ENCODE measurements at regions not wholly inside any gene's neighbourhood (a gene's known extent, or its start where the extent isn't known, plus 50 kb on each side); places are given as distances from the start of the nearest gene placed in this dataset.
A peak's percentile ranks its signal among the peaks of the same experiment; 100 is the strongest.

DNA sequence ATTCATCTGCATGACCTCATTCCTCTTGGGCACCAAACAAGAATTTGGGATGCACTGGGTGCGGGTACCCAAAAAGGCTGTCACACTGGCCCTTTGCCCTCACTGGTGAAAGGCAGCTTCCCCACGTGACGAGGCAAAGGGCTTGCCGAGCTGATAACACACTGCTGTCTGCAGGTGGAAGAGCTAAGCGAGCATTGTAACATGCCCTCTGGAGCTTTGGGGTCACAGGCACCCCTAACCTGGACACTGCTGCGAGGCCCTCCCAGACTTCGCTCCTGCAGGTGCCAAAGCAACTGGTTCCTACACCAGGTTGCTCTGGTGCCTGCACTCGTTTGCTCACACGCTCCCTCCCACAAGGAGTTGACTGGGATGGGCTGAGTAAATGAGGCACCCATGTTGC, 1595.7 kb downstream of the HACE1 start:
- no peak overlapping the region for H3K4me3 ChIP-seq (ENCODE audit: low read length)
- no peak overlapping the region for H2AFZ ChIP-seq (ENCODE audit: low read length)
- BruUV-seq (replicated peaks), result no TSS peak
- H3K79me2 ChIP-seq (ENCODE audit: low read length), result no peaks in the 10 kb centered on the region
- no peaks in the 10 kb centered on the region for H3K9me2 ChIP-seq (replicated peaks; ENCODE audit: low read length)
- no peaks in the 10 kb centered on the region for H4K20me1 ChIP-seq (ENCODE audit: low read length)
- H3K9ac ChIP-seq (ENCODE audit: low read length), result no peak overlapping the region
- no peak overlapping the region for H3K4me2 ChIP-seq (ENCODE audit: low read length)
- POLR2A ChIA-PET (ENCODE audit: unreplicated experiment), result no interaction called here
- no peaks in the 10 kb centered on the region for H3K4me1 ChIP-seq (ENCODE audit: insufficient read depth, low read length)
- no peaks in the 10 kb centered on the region for H3K9me3 ChIP-seq (ENCODE audit: low read length)
- TF ChIP-seq, protein P1, sequence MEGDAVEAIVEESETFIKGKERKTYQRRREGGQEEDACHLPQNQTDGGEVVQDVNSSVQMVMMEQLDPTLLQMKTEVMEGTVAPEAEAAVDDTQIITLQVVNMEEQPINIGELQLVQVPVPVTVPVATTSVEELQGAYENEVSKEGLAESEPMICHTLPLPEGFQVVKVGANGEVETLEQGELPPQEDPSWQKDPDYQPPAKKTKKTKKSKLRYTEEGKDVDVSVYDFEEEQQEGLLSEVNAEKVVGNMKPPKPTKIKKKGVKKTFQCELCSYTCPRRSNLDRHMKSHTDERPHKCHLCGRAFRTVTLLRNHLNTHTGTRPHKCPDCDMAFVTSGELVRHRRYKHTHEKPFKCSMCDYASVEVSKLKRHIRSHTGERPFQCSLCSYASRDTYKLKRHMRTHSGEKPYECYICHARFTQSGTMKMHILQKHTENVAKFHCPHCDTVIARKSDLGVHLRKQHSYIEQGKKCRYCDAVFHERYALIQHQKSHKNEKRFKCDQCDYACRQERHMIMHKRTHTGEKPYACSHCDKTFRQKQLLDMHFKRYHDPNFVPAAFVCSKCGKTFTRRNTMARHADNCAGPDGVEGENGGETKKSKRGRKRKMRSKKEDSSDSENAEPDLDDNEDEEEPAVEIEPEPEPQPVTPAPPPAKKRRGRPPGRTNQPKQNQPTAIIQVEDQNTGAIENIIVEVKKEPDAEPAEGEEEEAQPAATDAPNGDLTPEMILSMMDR (conservative IDR thresholded peaks at IDR 0.05; ENCODE audit: low read depth, low read length), result no peak
- TF ChIP-seq EZH2phosphoT487 (IDR thresholded peaks at IDR 0.05; ENCODE audit: borderline replicate concordance, low read length) (no peak), EZH2 (IDR thresholded peaks at IDR 0.05; ENCODE audit: low read length, unreplicated experiment) (no peak)
- CTCF ChIA-PET, result no interaction called here
- H3F3A ChIP-seq (ENCODE audit: low read length, unreplicated experiment), result no peaks in the 10 kb centered on the region
- DNase-seq, result no peak
- no peaks in the 10 kb centered on the region for H3K27me3 ChIP-seq (ENCODE audit: low read length)
- ATAC-seq, result no peak
- intact Hi-C loops (cut with micrococcal nuclease), result no loop called here
- H3K36me3 ChIP-seq (ENCODE audit: low read depth, low read length), result no peaks in the 10 kb centered on the region
- H3K27ac ChIP-seq (ENCODE audit: low read length), result no peak overlapping the region

GRCh38 chr6:103255132-103255531, 1604.6 kb downstream of the HACE1 start:
- intact Hi-C loops (cut with micrococcal nuclease), result no loop called here
- no peaks in the 10 kb centered on the region for H3F3A ChIP-seq (ENCODE audit: low read length, unreplicated experiment)
- no peaks in the 10 kb centered on the region for H3K36me3 ChIP-seq (ENCODE audit: low read depth, low read length)
- H4K20me1 ChIP-seq (ENCODE audit: low read length), result no peaks in the 10 kb centered on the region
- H3K4me2 ChIP-seq (ENCODE audit: low read length), result no peak overlapping the region
- no peak for DNase-seq
- ATAC-seq, result no peak
- no peaks in the 10 kb centered on the region for H3K9me2 ChIP-seq (replicated peaks; ENCODE audit: low read length)
- TF ChIP-seq, protein P1 (conservative IDR thresholded peaks at IDR 0.05; ENCODE audit: low read depth, low read length), result no peak
- TF ChIP-seq EZH2 (IDR thresholded peaks at IDR 0.05; ENCODE audit: low read length, unreplicated experiment), result no peak
- no peak for TF ChIP-seq EZH2phosphoT487 (IDR thresholded peaks at IDR 0.05; ENCODE audit: borderline replicate concordance, low read length)
- H3K79me2 ChIP-seq (ENCODE audit: low read length), result no peaks in the 10 kb centered on the region
- CTCF ChIA-PET, result no interaction called here
- no peak overlapping the region for H3K27ac ChIP-seq (ENCODE audit: low read length)
- H3K4me1 ChIP-seq (ENCODE audit: insufficient read depth, low read length), result no peaks in the 10 kb centered on the region
- H3K9ac ChIP-seq (ENCODE audit: low read length), result no peak overlapping the region
- BruUV-seq (replicated peaks), result no TSS peak
- no peaks in the 10 kb centered on the region for H3K27me3 ChIP-seq (ENCODE audit: low read length)
- H2AFZ ChIP-seq (ENCODE audit: low read length), result no peak overlapping the region
- POLR2A ChIA-PET (ENCODE audit: unreplicated experiment), result no interaction called here
- no peaks in the 10 kb centered on the region for H3K9me3 ChIP-seq (ENCODE audit: low read length)
- no peak overlapping the region for H3K4me3 ChIP-seq (ENCODE audit: low read length)

DNA sequence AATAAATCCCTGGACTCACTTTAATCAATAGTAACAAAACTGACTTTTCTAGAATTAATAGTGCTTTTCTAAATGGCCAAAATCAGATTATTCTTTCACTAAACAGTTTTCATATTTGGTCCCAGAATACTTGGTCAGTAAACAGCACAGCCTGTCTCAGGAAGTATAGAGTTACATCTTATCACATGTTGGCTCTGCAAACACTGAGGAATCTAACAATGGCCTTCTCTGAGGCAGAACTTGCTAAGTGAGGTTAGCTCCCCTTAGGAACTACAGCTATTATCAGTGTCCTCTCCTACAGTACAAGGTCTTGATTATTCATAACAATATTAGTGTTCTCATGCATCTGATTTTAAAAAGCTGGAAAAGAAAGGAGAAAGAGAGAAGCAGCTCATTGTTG, 1622.8 kb downstream of the HACE1 start:
- no peak for TF ChIP-seq EZH2phosphoT487 (IDR thresholded peaks at IDR 0.05; ENCODE audit: borderline replicate concordance, low read length)
- H3K9me2 ChIP-seq (replicated peaks; ENCODE audit: low read length), result no peaks in the 10 kb centered on the region
- no peak overlapping the region for H3K4me3 ChIP-seq (ENCODE audit: low read length)
- intact Hi-C loops (cut with micrococcal nuclease), result no loop called here
- no peaks in the 10 kb centered on the region for H3K27me3 ChIP-seq (ENCODE audit: low read length)
- DNase-seq (peak; percentile 22), ATAC-seq (peak; percentile 68)
- H2AFZ ChIP-seq (ENCODE audit: low read length), result no peak overlapping the region
- no peaks in the 10 kb centered on the region for H3K4me1 ChIP-seq (ENCODE audit: insufficient read depth, low read length)
- no peaks in the 10 kb centered on the region for H3K9me3 ChIP-seq (ENCODE audit: low read length)
- no peaks in the 10 kb centered on the region for H3K79me2 ChIP-seq (ENCODE audit: low read length)
- H3K9ac ChIP-seq (ENCODE audit: low read length), result no peak overlapping the region
- POLR2A ChIA-PET (ENCODE audit: unreplicated experiment), result no interaction called here
- no peak overlapping the region for H3K4me2 ChIP-seq (ENCODE audit: low read length)
- H3F3A ChIP-seq (ENCODE audit: low read length, unreplicated experiment), result no peaks in the 10 kb centered on the region
- H3K36me3 ChIP-seq (ENCODE audit: low read depth, low read length), result no peaks in the 10 kb centered on the region
- BruUV-seq (replicated peaks), result no TSS peak
- H3K27ac ChIP-seq (ENCODE audit: low read length), result no peak overlapping the region
- H4K20me1 ChIP-seq (ENCODE audit: low read length), result no peaks in the 10 kb centered on the region
- CTCF ChIA-PET, result interaction anchor here (0.8 kb wide), 1 partner anchor 1123 kb away, joined by 3 read pairs; no protein-coding TSS in a partner anchor

Measured in PC-3 (cell line).